ENCODE measurements at regions not wholly inside any gene's neighbourhood (a gene's known extent, or its start where the extent isn't known, plus 50 kb on each side); places are given as distances from the start of the nearest gene placed in this dataset.

DNA sequence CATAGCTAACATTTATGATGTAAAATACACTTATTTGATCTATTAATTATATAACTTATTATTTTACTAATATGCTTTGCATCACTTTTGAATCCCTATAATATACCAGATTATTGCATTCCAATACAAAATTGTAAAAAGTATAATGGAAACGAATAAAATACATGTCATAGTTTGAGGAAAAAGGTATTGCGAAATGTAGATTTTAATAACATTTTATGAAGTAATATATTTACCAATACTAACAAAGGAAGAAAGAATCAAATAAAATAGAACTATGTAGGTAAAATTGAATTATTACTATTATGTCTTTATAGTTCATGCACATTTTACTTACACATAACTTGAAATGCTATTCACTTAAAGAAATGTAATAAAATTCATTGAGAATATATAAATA lies 1300.2 kb downstream of the ADGRL3 start:
- Histone ChIP-seq H3K9me3 (ENCODE audit: control insufficient read depth, low read depth, low read length) (no peaks in the 10 kb centered on the region), H4K20me1 (ENCODE audit: control insufficient read depth, insufficient read depth, insufficient read length) (no peaks in the 10 kb centered on the region), H3K79me1 (ENCODE audit: insufficient read depth, low read depth, low read length, poor library complexity, severe bottlenecking) (no peaks in the 10 kb centered on the region), H2BK15ac (ENCODE audit: low read depth, low read length) (no peak overlapping the region), H4K91ac (ENCODE audit: insufficient read length, low read depth, low read length) (no peak overlapping the region), H3K27me3 (ENCODE audit: insufficient read depth, low read length) (no peaks in the 10 kb centered on the region), H3K27ac (ENCODE audit: insufficient read length, low read depth, low read length) (no peak overlapping the region), H2BK5ac (ENCODE audit: insufficient read length, low read length) (no peak overlapping the region), H2AK5ac (ENCODE audit: insufficient read length, low read length) (no peak overlapping the region), H3K79me2 (ENCODE audit: insufficient read depth, low read length) (no peaks in the 10 kb centered on the region), H2AFZ (ENCODE audit: low read length) (no peak overlapping the region), H3K23me2 (ENCODE audit: insufficient read length, low read depth, low read length, poor library complexity, severe bottlenecking) (no peaks in the 10 kb centered on the region), H4K5ac (ENCODE audit: insufficient read length, low read depth, low read length) (no peak overlapping the region), H3K4me2 (ENCODE audit: insufficient read depth, insufficient read length, low read length) (no peak overlapping the region), H3K56ac (ENCODE audit: insufficient read length, low read depth, low read length) (no peak overlapping the region), H3K4ac (ENCODE audit: low read depth, low read length) (no peak overlapping the region), H2BK120ac (ENCODE audit: low read depth, low read length, poor library complexity, severe bottlenecking) (no peak overlapping the region), H3K9ac (ENCODE audit: extremely low read depth, insufficient read length, low read length) (no peak overlapping the region), H3T11ph (ENCODE audit: low read length) (no peak overlapping the region), H3K23ac (ENCODE audit: insufficient read length, low read depth, low read length) (no peak overlapping the region), H3K14ac (ENCODE audit: insufficient read depth, low read length) (no peak overlapping the region), H2BK20ac (ENCODE audit: low read depth, low read length, poor library complexity, severe bottlenecking) (no peak overlapping the region), H2BK12ac (ENCODE audit: insufficient read length, low read depth, low read length) (no peak overlapping the region), H3K4me1 (ENCODE audit: insufficient read depth, low read length) (no peaks in the 10 kb centered on the region), H3K18ac (ENCODE audit: insufficient read length, low read depth, low read length) (no peak overlapping the region), H4K8ac (replicated peaks; ENCODE audit: insufficient read length, low read depth, low read length) (no peak overlapping the region)
- TF ChIP-seq, protein P1, sequence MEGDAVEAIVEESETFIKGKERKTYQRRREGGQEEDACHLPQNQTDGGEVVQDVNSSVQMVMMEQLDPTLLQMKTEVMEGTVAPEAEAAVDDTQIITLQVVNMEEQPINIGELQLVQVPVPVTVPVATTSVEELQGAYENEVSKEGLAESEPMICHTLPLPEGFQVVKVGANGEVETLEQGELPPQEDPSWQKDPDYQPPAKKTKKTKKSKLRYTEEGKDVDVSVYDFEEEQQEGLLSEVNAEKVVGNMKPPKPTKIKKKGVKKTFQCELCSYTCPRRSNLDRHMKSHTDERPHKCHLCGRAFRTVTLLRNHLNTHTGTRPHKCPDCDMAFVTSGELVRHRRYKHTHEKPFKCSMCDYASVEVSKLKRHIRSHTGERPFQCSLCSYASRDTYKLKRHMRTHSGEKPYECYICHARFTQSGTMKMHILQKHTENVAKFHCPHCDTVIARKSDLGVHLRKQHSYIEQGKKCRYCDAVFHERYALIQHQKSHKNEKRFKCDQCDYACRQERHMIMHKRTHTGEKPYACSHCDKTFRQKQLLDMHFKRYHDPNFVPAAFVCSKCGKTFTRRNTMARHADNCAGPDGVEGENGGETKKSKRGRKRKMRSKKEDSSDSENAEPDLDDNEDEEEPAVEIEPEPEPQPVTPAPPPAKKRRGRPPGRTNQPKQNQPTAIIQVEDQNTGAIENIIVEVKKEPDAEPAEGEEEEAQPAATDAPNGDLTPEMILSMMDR (conservative IDR thresholded peaks at IDR 0.05), result no peak
- Mint-ChIP-seq H3K27me3 (ENCODE audit: low read depth) (no peaks in the 10 kb centered on the region), H3K27ac (no peak overlapping the region), H3K9me3 (no peaks in the 10 kb centered on the region), H3K4me3 (no peak overlapping the region), H3K36me3 (ENCODE audit: insufficient read depth in 1 of 3, low read depth in 3 of 3) (no peaks in the 10 kb centered on the region), H3K4me1 (no peaks in the 10 kb centered on the region)
- WGBS (ENCODE audit: extremely low coverage, insufficient read length, low lambda C conversion rate), result no CpG with 5 or more reads among the region's 2 CpGs
- DNase-seq, result no peak

Measured in H9 (cell line).